ENCODE measurements at regions not wholly inside any gene's neighbourhood (a gene's known extent, or its start where the extent isn't known, plus 50 kb on each side); places are given as distances from the start of the nearest gene placed in this dataset.
"Not testable (repeated sequence)": the region's sequence is repeated elsewhere in the genome, so short reads cannot be mapped to it uniquely, and the experiment has no call there.

DNA sequence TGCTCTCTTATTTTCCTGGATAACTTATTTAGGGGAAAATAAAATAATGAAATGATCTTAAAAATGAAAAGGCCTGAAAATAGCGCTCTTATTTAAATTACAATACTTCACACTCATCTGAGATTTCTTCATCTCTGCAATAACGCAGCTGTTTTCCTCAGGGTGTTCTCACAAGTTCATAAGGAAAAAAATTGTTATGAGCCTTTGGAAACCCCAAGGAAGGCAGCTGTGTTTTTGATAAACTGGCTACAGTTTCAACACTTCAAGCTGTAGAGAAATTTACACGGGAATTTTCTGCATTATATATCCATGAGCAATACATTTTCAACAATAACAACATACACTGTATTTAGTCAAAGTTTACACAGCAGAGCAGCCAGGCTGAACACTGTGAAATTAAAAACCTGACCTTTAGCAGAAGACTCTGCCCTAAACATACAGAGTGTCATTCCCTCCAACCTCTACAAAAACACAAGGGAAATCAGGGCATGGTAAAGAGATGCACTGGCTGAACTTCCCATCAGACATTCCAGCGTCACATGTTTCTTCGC, 959.6 kb downstream of the SLC4A3 start:
- no peak for DNase-seq

DNA sequence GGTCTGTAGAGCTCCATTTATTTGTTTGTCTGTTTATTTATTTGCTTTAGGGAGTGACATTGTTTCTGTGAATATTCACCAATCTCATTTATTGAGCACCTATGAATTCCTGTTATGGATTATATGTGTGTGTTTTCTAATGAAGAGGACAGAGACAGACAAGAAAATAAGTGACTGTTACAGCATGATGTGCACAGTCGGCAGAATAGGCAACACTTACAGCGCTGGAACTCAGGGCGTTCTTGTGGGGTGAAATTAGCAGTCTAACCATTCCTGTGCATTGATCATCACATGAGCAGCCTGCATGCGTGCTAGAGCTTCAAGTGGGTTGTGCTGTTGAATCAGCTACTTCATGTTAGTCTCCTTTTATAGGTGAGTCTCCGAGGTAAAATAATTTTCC, 960.7 kb downstream of the SLC4A3 start:
- no peak for DNase-seq

DNA sequence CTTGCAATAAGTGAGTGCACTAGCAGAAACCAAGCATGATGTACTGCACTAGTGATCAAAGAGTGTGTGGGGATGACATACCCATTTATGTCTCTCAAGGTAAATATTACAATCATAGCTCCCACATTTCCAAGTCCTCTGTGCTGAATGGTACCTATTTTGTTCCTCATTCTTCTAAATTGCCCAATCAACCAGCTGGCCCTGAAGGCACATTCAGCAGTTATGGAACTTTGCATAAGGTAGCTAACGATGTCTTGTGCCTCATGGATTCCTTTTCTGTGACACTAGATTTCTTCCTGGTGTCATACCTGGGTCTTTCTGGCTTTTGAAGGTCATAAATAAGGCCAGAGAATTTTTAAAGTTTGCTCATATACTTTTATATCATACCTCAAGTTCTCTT, 963.0 kb downstream of the SLC4A3 start:
- no peak for DNase-seq

DNA sequence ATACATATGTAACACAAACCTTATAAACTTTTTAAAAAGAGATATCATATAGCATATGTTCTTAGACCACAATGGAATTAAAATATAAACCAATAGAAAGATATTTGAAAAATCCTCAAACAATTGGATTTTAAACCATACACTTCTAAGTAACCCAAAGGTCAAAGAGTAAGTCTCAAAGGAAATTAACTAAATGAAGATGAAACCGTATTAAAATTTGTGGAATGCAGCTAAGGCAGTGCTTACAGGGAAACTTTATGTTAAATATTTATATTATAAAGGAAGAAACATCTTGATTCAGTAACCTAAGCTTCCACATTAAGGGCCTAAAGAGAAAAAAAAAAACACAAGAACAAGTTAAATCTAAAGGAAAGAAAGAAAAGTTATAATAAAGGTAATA, 966.1 kb downstream of the SLC4A3 start:
- no peak for DNase-seq

DNA sequence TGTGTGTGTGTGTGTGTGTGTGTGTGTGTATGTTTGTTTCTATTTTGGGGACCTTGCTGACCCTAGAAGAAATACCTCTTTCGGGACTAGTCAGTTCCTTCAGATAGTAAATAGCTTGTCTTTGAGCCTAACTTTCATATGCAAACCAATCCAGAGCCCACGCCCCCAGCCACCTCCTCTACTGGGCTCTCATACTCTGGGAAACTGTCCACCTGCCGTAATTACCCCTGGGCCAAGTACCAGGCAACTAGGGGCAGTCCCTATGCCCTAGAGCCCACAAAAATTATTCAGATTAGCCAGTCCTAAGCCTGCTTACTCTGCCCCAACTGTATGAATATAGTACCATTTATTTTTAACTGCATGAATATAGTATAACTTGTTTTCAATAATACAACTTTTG, 970.4 kb downstream of the EPHA4 start:
- DNase-seq = no peak

DNA sequence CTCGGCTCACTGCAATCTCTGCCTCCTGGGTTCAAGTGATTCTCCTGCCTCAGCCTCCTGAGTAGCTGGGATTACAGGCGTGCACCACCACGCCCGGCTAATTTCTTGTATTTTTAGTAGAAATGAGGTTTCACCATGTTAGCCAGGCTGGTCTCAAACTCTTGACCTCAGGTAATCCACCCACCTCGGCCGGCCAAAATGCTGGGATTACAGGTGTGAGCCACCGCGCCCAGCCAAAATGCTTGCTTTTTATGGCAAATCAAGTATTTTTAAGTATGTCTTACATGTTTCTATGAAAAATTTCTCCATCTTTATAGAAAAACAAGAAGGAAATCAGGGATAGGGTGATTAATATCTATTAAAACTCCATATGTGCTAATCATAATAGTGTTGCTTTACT, 959.1 kb downstream of the EPHA4 start:
- DNase-seq = not testable (repeated sequence)

DNA sequence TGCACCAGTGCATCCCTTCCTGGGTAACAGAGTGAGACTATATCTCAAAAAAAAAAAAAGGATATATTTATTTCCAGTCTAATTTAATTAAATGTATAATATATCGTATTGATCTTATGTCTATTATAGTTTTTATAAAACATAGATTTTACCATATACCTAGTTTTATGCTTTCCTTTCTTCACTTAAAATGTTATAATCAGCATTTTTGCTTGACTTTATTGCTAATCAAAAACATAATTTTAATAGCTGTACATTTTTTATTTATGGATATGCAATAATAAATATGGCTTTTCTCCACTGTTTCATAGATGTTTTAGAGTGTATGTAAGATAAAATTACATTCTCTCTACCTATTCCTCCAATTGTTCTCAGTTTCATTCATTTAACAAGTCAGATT, 958.0 kb downstream of the EPHA4 start:
- no peak for DNase-seq

DNA sequence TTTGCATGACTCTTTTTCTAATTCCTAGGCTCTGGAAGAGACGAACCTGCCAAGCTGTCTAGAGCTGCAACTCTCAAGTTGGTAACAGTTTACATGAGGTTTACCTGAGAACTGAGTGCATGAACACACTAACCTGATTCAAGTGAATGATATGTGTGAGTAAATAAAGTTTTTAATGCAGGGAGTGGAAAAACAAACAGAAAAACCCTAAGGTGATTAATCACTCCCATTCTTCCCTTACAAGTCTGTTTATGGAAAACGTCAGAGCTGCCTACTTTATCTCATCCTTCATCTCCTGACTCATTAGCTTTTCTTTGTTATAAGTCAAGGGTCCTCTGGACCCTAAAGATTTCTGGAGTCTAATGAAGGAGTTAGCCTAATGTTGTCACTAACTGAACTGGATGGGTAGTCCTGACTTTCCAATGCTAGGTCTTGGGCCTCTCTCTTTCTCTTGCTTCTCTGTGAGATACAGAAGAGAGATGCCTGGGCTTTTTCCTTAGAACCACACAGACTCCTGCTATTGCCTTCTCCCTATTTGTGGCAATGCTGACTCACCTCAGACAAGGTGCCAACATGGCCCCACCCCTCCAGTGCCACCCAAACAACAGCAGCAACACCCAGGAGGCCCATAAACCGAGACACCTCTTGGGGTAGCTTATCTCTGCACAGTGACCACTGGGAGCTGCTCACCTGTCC, 952.4 kb downstream of the EPHA4 start:
- no peak for DNase-seq

DNA sequence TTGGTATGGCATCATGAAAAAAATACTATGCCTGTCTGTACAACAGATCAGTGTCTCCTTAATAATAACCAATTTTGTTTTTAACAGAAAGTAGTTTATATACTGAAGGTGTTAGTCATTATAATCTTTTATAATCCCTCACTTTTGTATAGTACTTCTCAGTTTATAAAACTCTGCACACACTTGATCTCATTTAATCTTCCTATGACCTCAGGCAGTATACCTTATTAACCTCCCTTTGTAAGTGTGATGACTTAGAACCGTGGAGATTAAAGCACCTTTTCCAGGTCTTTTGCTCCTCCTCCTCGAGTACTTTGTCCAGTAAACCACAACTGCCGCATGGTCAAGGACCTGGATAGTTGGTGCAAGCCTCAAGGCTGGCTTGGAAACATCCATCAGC, 945.5 kb downstream of the EPHA4 start:
- DNase-seq = no peak

DNA sequence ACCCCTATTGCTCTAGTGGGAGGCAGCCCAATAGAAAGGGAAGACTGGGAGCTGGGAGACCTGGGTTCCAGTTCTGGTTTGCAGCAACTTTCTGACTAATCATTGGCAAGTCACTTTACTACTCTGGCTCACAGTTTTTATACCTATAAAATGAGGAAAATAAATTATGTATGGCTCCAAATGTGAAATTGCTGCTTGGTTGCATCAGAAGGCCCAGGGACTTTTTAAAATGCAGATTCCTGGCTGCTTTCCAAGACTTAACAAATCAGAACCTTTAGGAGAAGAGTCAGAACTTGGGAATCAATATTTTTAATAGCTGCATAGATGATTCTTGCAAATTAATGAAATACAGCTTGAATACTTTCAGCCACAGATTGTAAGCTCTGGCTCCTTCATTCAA, 943.9 kb downstream of the EPHA4 start:
- no peak for DNase-seq

DNA sequence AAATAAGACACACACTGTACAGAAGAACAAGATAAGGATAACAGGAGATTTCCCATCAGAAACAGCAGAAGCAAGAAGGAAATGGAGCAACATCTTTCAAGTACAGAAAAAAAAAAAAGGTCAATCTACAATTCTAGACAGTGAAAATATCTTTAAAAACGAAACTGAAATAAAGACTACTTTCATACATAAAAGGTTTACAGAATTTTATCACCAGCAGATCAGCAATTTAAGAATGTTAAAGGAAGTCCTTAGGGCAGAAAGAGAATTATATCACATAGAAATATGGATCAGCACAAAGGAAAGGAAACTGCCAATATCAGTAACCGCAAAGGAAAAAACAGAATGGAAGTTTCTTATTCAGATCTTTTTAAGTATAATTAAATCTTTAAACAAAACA, 931.0 kb downstream of the EPHA4 start:
- DNase-seq = no peak

DNA sequence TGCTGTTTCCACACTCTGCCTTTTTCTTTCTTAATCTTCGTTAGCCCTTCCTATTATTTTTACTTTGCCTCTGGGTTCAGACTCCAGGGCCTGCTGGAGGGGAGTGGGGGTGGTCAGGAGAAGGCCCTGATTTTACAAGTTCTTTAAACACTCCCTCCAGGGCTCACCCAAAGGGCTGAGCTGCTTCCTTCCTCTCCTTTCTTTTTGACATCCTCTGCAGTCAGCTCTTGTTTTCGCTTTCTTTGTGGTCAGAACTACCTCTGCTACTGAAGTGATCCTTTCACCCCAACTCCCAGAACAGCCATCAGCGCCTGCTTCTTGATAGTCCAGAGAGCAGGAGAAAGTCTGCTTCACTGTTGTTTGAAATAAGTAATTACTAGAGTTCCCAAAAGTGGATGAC, 925.7 kb downstream of the EPHA4 start:
- DNase-seq = no peak

DNA sequence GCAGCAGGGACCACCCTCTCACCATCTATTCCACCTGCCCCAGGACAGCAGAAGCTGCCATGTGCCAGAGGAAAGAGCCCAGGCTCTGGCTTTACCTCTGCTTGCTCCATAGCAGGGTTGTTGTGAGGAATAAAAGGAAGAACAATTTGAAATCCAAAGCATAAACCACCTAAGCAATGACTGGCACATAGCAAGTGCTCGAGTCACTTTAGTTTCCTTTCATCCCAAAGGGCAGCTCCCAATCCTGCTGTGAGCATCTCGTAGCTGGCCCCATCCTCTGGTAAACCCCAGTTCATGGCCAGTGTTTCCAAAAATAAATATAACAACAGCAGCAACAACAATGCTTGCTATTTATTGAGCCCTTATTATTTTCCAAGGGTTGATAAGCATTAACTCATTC, 923.5 kb downstream of the EPHA4 start:
- DNase-seq = no peak

DNA sequence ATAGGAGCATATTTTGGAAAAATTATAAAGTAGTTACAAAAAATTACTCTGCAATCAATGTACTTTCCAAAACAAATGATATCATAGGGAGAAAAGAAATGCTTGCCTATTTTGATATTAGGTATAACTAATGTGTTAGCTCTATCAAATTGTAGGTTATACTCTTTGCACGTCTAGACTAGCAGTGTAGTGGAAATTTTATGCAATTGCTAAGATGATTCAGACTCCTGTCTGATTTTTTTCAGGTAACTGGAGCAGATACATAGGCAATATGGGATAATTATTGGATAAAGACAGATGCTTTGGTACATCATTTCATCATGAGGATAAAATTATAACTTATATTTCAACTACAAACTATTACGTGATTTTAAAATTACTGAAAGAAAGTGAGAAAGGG, 918.3 kb downstream of the EPHA4 start:
- DNase-seq = no peak

DNA sequence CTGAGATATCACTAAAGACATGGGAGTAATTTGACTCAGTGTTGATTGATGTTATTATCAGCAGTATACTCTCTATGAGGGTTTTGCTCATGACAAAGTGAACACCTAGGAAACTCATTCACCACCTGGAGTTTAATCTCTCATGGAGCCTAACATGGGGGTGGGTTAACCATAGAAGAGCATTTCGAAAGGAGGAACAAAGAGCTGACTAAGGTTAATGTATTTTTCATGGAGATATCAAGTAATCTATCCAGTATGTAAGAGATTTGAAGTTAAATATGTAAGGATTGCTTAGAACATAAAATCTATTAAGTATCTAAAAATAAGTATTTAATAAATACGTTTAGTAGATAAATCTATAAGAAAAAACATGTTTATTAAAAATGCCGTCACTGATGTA, 917.8 kb downstream of the EPHA4 start:
- no peak for DNase-seq

DNA sequence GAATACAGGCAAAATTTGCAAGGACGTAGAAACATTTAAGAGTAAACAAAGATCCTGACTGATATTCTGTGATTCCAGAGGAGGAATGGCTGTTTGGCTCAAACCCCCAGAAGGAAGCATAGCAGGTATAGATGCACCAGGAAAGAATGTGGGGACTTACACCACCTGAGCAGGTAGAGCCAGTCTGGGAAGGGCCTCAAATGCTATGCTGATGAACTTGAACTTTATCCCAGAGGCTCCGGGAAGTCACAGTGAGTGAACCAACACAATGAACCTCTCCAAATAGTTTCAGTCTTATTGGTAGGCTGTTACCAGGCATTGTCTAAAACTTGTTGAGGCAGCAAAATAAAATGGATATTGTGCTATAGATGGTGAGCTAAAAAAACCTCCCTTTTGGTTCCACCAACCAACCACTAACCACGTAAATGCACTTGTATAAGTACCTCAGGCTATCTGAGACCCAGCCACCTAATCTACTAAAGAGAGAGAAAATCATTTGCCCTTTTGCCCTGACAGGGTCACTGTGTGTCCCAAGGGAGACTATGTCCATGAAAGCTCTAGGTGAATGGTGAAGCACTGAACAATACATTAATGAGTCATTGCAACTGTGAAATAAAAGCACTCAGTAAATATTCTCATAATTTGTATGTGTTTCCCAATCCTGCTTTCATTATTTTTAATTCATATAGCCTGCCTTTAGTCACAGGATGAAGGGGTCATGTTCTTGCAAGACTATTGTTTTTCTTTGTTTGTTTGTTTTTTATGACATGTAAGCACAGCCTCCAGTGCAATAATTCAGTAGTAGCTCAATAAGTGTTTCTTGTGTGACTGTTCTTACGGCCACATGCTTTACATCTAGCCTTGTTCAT, 911.6 kb downstream of the EPHA4 start:
- no peak for DNase-seq

DNA sequence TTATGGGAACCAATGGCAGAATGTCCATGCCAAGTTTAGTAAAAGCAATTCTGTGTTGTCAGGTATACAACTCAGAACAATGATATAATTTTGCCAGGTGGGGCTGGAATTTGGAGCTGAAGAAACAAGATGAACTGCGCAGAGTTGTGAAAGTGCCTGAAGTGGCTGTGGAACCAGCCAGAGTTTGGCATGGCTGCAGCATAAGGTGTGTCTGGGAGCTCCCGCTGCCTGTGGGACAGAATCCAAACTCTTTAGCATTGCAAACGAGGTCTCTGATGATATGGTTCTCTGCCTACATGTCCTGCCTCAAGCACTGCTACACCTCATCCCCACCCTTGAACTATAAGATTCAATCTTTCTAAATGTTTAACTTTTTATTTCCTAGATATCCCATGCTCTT, 909.7 kb downstream of the EPHA4 start:
- no peak for DNase-seq

DNA sequence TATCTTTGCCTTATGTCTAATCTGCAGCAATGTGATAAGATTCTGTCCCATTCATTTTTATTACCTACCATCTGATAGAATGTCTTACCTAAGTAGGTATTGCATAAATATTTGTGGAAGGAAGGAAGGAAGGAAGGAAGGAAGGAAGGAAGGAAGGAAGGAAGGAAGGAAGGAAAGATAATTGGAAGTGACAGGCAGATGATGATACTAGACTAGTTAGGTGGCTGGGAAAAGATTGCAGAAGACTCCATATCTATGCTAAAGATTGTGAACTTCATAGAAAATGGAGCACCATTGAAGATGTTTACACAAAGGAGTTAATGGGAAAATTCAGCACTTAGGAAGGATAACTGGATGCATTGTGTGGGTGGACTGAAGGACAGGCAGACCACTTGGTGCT, 909.0 kb downstream of the EPHA4 start:
- DNase-seq = no peak

DNA sequence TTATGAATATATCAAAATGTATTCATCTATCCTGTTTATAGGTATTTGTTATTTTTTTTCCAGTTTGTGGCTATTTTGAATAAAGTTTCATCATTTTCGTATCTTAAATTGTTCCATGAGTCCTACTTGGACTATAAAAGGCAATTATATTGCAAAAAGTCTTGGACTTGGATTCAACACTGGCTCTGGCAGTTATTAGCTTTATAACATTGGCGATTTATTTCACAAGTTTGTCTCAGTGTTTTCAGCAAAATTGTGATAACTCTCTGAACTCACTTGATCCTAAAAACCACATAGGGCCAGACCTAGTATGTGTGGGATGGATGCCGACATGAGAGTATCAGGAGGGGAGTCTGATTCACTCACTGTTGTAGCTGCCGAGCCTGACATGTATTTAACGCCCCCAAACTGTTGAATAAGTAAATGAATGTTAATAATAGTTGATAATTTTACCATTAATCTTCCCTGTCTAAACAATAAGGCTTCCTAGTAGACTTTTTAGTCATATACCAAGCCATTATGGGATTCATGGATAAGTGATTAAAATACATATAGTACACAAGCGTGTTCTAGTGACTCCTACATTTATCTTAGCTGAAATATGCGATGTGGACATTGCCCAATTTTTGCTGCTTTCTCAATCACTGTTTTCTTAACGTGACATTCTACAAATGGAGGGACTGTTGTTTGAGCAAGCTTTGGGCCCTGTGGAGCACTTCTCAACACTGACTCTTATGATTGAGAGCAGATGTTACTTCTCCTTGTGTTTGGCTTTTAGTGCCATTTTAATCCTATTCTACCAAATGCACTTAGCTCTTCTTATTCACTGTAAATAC, 907.6 kb downstream of the EPHA4 start:
- no peak for DNase-seq

DNA sequence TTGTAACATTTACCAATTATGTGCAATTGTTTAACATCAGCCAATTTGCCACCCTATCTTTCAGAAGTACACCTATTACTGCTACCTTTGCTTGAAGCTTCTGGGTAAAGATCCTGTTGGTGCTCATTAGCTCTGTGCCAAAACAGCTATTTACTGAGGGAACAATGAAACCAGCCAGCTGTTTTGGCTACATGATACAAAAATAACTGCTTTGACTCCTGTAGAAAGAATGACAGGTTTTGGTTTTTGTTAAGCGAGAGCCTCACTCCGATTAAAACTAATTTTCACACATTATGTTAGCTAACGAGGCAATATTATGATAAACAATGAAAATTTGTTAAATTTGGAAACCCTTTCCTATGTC, 907.0 kb downstream of the EPHA4 start:
- DNase-seq = no peak

DNA sequence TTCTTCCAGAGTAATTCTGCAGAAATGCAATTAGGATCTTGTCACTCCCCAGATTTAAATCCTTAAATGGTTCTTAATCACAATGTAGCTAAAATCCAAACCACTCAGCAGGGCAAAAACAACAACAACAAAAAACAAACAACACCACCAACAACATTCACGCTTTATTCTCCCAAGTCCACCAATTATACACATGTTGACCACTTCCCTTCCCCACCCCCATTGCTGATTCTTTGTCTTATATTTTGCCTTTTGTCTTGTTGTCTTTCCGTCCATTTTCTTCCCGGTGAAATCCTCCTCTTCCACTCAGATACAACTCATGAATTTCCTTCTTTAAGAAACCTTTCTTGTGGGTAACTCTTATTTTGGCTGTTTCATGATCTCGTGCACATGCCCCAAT, 902.8 kb downstream of the EPHA4 start:
- DNase-seq = no peak

DNA sequence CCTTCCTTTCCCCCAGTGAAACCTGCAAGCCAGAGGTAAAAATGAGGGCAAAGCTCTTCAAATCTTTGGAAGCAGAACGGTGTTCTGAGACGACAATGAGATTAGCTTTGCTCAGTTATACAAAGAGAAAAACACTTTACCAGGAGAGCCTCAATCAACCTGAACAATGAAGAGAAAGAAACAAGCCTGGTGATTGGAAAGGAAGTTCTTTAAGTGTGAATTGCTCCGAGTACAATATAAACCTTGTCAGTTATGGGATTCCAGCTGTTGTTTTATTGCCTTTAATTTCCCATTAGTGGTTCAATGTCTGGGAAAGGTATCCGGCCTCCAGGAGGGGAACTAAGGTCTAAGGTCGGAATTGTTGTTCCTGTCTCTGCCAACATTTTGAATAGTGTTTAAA, 901.6 kb downstream of the EPHA4 start:
- no peak for DNase-seq

DNA sequence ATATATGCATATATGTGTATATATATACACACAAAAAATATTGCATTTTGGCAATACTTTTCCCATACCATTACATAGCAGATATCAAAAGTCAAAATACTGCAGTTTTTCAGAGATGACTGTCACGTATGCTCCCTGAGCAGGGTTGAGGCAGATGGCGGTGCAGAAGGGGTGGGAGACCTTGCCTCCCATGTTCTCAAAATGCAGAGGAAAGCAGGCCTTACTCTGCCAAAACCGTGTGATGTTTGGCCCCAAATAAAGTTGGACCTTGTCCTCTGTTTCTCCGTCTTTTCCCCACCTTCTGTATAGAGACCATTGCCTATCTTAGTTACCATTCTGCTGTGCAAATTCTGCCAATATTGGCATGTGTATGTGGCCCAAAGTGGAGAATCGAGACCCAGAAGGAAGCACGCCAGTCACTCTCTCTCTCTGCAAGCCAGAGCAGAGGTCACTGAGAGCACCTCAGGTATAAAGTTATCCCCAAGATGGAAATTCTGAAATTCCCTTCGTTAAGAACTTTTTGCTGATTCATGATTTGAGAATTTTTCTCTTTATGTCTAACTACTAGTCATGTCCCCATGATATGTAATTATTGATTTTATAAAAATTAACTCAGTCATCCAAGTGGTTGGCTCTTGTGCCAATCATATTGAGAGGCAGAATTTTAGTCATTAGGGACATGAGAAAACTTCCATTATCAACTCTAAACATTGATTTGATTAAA, 898.8 kb downstream of the EPHA4 start:
- DNase-seq = no peak

Measured in inflammatory macrophage treated with lipopolysaccharide for 4 hours (primary cell).